Pancreas (tissue), 10 donors: ENCODE measurements at regions not wholly inside any gene's neighbourhood (a gene's known extent, or its start where the extent isn't known, plus 50 kb on each side); places are given as distances from the start of the nearest gene placed in this dataset.

Experiments used
- ATAC-seq, 4 donors: fragments of 200-7000 bp; cut with Tn5 transposase; one replicate each; pipeline versions ENCODE4 v1.8.0 to v1.9.1; 2020; ENCODE audit warnings: mild to moderate bottlenecking in 4 of 4, moderate library complexity in 4 of 4
- DNase-seq, 6 donors: peaks; one replicate each; pipeline ENCODE4 v3.0.0-alpha.2; 2020
- FAIRE-seq: peaks from 2 replicates; lab custom pipeline; 2012; peaks lifted over from hg19 to GRCh38; lab: Jason Lieb, UNC
- H3K27ac ChIP-seq, 4 donors: fragments of 200-600 bp; sonication (generic); 1 replicate in 3 of 4; 2 replicates in 1 of 4; pipeline versions ENCODE4 v1.5.0 to v1.8.0; 2020
- H3K27me3 ChIP-seq, 4 donors: fragments of 200-600 bp; one replicate each; pipeline ENCODE4 v1.8.0; 2021
- H3K36me3 ChIP-seq, 3 donors: fragments of 200-600 bp; sonication (generic) in 1 of 3; one replicate each; pipeline versions ENCODE4 v1.5.0 to v1.8.0; 2020 to 2021
- H3K4me1 ChIP-seq, 3 donors: fragments of 200-600 bp; one replicate each; pipeline ENCODE4 v1.8.0; 2021
- H3K4me3 ChIP-seq, 4 donors: fragments of 200-600 bp; sonication (generic) in 2 of 4; one replicate each; pipeline versions ENCODE4 v1.5.0 to v1.8.0; 2020 to 2021
- H3K9me3 ChIP-seq, 4 donors: fragments of 200-600 bp; one replicate each; pipeline ENCODE4 v1.8.0; 2021
- WGBS, 2 donors: extraction: QIAGEN DNeasy Blood & Tissue Kit; methylation state at CpG; one replicate each; pipeline ENCODE4 v1.1.7; 2013; 5-methylcytosine and 5-hydroxymethylcytosine counted together
- intact Hi-C, 3 donors: fragments of 100-400 bp; cut with DNase I; formaldehyde crosslinking; loops; one replicate each; pipeline versions ENCODE4 v1.11.1 to v1.14.2; 2022
- TF ChIP-seq, protein P1 (sequence below), 4 donors: fragments of 200-600 bp; sonication (generic) in 3 of 4; IDR thresholded peaks; one replicate each; pipeline versions ENCODE4 v1.5.0 to v1.8.0; 2021; ENCODE audit warnings: antibody characterized with exemption in 4 of 4
- donor health status: healthy with polysubstance abuse.
- donor health status: DM: no; HTN: no; CAD: no; lungs with moderate emphysema.
- donor health status: DM: no; HTN: no; CAD: no.
- donor health status: control.
- donor health status: control.
- donor health status: Bipolar disorder and iron deficiency.
- donor health status: DM: yes; HTN: yes; CAD: no.
- donor health status: DM: no; HTN: no; CAD: no.
- donor health status: DM: no; HTN: no; CAD: no.
- donor health status: DM: yes; HTN: yes; CAD: no.

DNA sequence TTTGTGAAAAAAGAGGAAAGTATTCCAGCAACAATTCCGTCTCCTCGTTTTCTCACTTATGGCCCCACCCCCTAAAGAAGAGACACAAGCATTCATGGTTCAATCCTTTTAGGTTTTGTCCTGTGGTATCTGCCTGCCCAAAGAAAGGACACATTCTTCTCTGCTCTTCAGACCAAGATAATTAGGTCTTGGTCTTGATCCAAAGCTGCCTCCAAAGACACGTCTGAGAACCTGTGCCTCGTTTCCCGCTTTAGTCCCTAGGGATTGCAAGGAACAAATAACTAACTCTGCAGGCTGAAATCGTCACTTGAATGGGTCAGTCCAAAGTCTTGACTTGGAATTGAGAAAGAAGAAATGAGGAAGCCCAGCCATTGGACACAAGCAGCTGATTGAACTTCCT lies 202.7 kb upstream of the FAR2 start:
- Histone ChIP-seq H3K4me1 (no peaks in the 10 kb centered on the region), H3K27me3 (no peaks in the 10 kb centered on the region), H3K9me3 (no peaks in the 10 kb centered on the region), H3K27ac (no peak overlapping the region), H3K36me3 (no peaks in the 10 kb centered on the region), H3K4me3 (no peak overlapping the region)
- DNase-seq (no peak), ATAC-seq (no peak), FAIRE-seq (no peak)
- WGBS, 2 donors: 63% methylated on average over 6 of the region's 6 CpGs
- TF ChIP-seq, protein P1, sequence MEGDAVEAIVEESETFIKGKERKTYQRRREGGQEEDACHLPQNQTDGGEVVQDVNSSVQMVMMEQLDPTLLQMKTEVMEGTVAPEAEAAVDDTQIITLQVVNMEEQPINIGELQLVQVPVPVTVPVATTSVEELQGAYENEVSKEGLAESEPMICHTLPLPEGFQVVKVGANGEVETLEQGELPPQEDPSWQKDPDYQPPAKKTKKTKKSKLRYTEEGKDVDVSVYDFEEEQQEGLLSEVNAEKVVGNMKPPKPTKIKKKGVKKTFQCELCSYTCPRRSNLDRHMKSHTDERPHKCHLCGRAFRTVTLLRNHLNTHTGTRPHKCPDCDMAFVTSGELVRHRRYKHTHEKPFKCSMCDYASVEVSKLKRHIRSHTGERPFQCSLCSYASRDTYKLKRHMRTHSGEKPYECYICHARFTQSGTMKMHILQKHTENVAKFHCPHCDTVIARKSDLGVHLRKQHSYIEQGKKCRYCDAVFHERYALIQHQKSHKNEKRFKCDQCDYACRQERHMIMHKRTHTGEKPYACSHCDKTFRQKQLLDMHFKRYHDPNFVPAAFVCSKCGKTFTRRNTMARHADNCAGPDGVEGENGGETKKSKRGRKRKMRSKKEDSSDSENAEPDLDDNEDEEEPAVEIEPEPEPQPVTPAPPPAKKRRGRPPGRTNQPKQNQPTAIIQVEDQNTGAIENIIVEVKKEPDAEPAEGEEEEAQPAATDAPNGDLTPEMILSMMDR (IDR thresholded peaks at IDR 0.05): no peak
- intact Hi-C loops: no loop called here

DNA sequence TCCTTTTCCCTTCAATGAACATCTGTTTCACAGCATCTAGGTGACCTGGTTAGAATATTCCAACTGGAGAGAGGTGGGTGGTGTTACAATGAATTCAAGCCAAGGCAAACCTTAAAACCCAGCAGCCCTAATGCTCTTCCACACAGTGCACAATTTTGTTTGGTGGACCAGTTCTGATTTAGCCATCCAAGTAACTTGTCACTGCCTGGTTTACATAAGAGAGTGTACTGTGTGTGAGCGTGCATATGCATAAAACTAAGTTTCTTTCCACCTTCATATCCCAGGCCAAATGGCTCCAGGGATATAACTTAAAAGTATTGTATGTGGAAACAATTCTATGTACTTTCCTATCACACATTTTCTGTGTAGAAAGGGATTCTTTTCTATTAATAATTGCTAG lies 200.4 kb upstream of the FAR2 start:
- intact Hi-C loops: no loop called here
- DNase-seq (no peak), FAIRE-seq (no peak), ATAC-seq (no peak)
- no peaks in the 10 kb centered on the region for H3K27me3 ChIP-seq
- H3K36me3 ChIP-seq: no peaks in the 10 kb centered on the region
- no peaks in the 10 kb centered on the region for H3K9me3 ChIP-seq
- H3K27ac ChIP-seq: no peak overlapping the region
- H3K4me3 ChIP-seq: no peak overlapping the region
- 76 to 88% methylated on average over 1 of the region's 1 CpG for WGBS, 2 donors
- H3K4me1 ChIP-seq: no peaks in the 10 kb centered on the region
- TF ChIP-seq, protein P1 (IDR thresholded peaks at IDR 0.05): no peak

GRCh38 chr12:28949184-28949583 lies 199.9 kb upstream of the FAR2 start:
- no peaks in the 10 kb centered on the region for H3K4me1 ChIP-seq
- no peaks in the 10 kb centered on the region for H3K36me3 ChIP-seq
- FAIRE-seq (no peak), DNase-seq (no peak), ATAC-seq (no peak)
- intact Hi-C loops: no loop called here
- 59 to 63% methylated on average over 1 of the region's 1 CpG for WGBS, 2 donors
- no peak overlapping the region for H3K4me3 ChIP-seq
- H3K27ac ChIP-seq: no peak overlapping the region
- no peaks in the 10 kb centered on the region for H3K27me3 ChIP-seq
- H3K9me3 ChIP-seq: no peaks in the 10 kb centered on the region
- TF ChIP-seq, protein P1 (IDR thresholded peaks at IDR 0.05): no peak

DNA sequence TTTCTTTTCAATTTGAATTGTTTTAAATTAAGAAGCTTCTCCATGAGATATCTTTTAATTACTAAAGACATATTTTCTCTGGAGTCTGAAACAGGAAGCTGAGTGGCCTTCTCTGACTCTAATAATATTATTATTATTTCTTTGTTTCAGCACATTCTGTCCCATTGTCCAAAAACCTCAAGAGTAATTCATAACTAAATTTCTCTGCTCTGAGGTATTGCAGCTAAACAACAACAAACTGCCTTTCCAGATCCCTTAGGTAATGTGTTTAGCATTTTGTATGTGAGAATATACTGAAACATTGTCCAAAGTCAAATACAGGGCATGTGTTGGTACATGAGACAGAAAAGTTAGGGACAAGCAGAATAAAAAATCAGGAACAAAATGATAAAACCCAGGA lies 199.0 kb upstream of the FAR2 start:
- TF ChIP-seq, protein P1 (IDR thresholded peaks at IDR 0.05): no peak
- Histone ChIP-seq H3K27ac (no peak overlapping the region), H3K27me3 (no peaks in the 10 kb centered on the region), H3K4me1 (no peaks in the 10 kb centered on the region), H3K36me3 (no peaks in the 10 kb centered on the region), H3K4me3 (no peak overlapping the region), H3K9me3 (no peaks in the 10 kb centered on the region)
- ATAC-seq (no peak), FAIRE-seq (no peak), DNase-seq (no peak)
- intact Hi-C loops: no loop called here

- Histone ChIP-seq H3K27ac (no peak overlapping the region), H3K36me3 (no peaks in the 10 kb centered on the region), H3K27me3 (no peaks in the 10 kb centered on the region), H3K4me3 (no peak overlapping the region), H3K4me1 (no peaks in the 10 kb centered on the region), H3K9me3 (no peaks in the 10 kb centered on the region)
- WGBS, 2 donors: 56 to 76% methylated on average over 1 of the region's 1 CpG
- FAIRE-seq (no peak), ATAC-seq (no peak), DNase-seq (no peak)
- intact Hi-C loops: no loop called here
- TF ChIP-seq, protein P1 (IDR thresholded peaks at IDR 0.05): no peak
These were observed 197.1 kb upstream of the FAR2 start for GRCh38 chr12:28951935-28952334.
